OCI-M2 (cell line): ENCODE measurements at regions not wholly inside any gene's neighbourhood (a gene's known extent, or its start where the extent isn't known, plus 50 kb on each side); places are given as distances from the start of the nearest gene placed in this dataset.
"Not testable (repeated sequence)": the region's sequence is repeated elsewhere in the genome, so short reads cannot be mapped to it uniquely, and the experiment has no call there.

Experiments used
- DNase-seq: peaks from one replicate; lab custom pipeline; 2025; ENCODE audit not compliant: unreplicated experiment; lab: John Stamatoyannopoulos, UW

DNA sequence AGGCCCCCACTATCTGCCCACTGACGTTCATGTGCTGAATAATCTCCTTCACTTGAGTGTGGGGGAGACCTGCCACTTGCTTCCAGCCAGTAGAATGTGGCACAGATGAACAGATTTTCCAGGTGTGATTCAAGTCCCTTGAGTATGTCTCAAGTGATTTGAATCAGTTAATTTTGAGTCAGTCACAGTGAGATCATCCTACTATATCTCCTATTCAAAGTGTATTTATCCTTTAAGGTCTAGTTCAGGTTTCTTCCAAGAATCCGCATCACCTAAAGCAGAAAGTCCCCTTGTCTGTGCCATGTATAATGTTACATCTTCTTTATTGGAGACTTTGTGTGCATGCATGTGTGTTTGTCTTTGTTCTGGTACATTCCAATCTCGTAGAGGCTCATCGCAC, 208.3 kb upstream of the DAB2 start:
- no peak for DNase-seq

DNA sequence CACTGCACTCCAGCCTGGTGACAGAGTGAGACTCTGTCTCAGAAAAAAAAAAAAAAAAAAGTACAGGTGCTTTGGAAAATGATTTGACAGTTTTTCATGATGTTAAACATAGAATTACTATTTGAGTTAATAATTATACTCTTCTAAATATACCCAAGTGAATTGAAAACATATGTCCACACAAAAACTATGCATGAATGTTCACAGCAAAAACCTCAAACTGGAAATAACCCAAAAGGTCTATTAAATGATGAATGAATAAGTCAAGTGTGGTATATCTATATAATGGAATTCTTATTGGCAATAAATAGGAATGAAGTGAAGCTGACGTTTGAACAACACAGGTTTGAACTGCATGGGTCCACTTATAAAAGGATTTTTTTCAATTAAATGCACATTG, 207.2 kb upstream of the DAB2 start:
- no peak for DNase-seq

DNA sequence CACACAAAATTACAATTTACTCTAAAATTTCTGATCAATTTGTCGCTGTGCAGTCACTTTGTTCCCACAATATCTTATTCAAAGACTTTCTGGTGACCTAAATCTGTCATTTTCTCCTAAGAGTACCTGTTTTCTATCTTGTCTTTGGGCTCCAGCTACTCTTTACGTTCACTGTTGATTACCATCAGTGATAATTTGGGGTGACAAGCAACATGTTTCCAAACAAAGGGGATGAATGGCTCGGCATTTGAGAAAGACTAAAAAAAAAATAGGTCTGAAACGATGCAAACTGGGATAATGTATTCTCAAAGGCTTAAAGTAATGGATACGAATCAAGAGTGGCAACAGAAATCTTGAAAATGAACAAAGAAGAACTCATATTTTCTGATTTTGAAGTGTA, 205.2 kb upstream of the DAB2 start:
- DNase-seq: no peak

DNA sequence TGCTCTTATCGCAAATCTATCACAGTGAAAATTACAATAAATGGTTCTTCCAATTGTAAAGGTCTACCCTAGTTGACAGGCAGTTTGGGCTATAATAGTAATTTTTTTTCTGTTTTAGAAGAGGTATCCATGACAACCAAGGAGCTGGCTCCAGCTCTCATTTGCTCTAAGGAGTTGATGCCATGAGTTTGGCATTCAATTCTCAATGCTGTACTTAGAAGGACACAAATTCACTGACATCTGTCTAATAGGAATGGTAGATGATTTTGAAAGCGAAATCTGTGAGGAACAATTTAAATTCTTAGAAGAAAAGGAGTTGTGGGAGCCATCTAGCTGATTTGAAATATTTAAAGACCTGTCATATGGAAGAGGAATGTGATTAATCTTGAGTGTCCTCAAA, 203.6 kb upstream of the DAB2 start:
- DNase-seq: no peak

DNA sequence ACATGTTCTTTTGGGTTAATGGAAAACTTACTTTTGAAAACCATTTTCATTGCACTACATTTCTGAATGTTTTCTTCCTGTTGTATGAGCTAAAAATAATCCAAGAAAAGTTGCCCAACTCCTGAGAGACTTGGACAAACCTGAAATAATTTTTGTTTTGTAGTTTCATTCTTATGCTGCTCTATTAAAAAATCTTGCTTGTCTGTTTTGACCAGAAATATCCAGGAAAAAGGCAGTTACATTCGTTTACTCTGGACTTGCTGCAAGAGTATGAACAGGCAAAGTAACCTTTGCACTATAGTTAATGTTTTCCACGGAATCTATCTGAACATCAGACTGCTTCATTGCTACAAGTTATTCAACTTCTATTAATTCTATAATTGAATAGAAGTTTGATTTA, 200.1 kb upstream of the DAB2 start:
- DNase-seq: no peak

DNA sequence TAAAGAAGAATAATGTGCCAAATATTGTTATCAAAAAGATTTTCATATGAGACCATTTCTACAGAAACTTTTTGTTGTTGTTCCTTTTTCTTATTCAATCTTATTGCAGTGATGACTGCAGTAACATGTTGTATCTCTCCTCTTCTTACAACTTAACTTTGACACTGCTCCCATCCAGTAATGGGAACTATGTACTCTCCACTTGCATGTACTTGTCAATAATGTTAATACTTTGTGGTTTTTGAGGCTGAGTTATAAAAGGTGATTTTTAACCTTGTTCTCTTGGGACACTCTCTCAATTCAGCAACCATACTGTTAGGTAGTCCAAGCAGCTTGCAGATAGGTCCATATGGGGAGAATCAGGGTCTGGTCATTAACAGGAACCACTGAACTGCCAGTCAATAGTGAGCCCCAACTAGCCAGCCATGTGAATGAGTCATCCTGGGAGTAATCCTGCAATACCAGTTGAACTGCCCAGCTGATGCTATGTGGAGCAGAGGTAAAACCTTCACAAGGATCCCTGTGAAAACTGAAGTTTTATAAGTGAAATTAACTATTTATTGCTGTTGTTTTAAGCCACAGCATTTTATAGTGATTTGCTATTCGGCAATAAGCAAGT, 199.6 kb upstream of the DAB2 start:
- DNase-seq: no peak

DNA sequence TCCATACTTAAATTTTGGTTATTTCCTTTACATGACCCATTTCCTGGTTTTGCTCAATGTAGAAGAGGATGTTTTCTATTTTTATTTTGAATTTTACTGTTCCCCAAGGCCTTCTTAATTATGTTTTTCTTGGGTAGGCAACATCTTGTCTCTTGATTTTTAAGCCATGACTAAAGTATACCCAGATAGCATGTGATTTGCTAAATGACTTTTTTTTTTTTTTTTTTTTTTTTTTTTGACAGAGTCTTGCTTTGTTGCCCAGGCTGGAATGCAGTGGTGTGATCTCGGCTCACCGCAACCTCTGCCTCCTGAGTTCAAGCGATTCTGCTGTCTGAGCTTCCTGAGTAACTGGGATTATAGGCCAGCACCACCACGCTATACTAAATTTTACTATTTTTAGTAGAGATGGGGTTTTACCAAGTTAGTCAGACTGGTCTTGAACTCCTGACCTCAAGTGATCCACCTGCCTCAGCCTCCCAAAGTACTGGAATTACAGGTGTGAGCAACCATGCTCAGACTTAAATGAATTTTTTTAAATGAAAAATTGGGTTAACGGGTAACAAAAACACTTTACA, 198.6 kb upstream of the DAB2 start:
- no peak for DNase-seq

DNA sequence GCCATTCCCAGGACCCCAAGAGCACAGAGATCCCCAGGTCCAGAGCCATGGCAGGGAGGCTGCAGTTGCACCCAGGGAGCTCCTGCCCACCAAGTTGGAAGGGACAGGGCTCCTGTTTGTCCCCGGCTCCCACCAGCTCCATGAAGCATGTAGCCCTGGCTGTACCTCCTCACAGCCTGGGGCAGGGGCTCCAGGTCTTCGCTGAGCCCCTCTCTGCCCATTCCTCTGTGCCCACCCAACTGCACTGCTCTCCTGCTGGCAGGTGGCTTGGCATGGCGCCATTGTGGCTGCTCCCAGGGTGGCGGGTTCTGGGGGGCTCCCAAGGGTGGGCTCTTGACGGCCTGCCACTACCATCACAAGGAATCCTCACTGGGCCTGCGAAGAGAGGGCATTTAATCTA, 197.5 kb upstream of the DAB2 start:
- no peak for DNase-seq

DNA sequence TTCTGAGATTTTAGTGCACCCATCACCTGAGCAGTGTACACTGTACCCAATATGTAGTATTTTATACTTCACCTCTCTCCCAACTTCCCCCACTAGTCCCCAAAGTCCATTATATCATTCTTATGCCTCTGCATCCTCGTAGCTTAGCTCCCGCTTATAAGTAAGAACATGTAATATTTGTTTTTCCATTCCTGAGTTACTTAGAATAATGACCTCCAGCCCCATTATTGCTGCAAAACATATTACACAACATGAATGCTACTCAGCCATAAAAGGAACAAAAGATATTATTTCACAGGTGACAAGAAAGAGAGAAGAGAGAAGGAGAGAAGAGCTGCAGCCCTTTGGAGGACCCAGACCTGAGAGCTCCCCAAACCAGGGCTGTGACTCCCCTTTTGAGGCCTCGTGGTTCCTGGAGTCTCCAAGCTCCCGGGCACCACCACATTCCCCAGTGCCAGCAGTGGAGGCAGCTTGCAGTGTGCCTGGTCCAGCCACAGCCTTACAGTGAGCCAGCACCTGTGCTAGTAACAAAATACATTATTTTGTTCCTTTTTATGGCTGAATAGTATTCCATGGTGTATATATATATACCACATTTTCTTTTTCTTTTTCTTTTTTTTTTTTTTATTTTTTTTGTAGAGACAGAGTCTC, 194.5 kb upstream of the DAB2 start:
- no peak for DNase-seq

DNA sequence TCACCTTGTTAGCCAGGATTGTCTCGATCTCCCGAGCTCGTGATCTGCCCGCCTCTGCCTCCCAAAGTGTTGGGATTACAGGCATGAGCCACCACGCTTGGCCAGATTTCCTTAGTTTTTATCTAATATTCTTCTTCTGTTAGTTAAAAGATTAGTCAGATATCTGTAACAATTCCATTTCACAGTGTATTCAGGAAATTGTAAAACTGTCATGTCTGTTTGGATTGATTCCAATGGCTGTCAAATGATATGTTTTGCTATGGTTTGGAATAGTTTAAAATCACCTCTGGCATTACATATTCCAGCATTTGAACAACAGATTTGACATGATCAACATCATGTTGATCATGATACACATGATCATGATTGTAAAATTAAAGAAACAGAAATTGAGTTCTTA, 193.6 kb upstream of the DAB2 start:
- DNase-seq: no peak

DNA sequence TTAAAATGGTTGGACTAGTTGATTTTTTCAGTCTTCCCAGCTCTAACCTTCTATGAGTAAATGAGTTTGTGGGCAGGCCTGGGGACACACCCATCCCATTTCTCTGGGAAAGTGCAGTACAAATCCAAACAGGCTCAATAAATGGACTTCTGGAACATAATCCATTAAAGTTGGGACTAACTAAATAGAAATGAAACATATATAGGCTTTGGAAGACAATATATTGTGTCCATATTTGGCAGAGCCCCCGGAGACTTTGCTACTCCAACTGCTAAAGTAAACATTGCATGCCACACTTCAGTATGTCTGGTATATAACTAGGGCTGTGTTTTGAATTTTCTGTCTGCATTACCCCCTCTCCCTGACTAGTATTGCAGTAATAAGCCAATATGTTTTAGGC, 191.4 kb upstream of the DAB2 start:
- no peak for DNase-seq

DNA sequence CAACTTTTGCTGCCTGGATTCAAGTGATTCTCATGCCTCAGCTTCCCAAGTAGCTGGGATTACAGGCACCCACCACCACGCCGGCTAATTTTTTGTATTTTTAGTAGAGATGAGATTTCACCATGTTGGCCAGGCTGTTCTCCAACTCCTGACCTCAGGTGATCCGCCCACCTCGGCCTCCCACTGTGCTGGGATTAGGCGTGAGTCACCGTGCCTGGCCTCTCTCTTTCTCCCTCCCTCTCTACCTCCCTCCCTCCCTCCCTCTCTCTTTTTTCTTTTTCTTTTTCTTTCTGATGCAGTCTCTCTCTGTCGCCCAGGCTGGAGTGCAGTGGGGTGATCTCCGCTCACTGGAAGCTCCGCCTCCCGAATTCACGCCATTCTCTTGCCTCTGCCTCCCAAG, 186.3 kb upstream of the DAB2 start:
- not testable (repeated sequence) for DNase-seq

DNA sequence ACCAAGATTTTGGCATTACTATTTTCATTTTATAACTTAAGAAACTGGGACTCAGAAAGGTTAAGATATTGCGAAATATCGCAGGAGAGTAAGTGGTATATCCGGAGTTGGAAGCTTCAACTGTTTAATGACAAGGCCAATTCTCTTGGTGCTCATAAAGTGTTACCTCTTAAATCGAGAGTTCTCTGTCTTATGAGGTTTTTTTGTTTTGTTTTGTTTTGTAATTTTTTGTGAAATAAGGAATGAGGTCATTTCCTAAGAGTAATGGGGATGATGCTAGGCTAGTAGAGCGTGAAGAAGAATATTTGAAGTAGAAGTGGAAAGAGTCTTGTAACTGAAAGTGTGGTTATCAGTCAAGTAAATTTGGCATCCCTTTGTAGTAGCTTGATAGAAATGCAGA, 183.2 kb upstream of the DAB2 start:
- no peak for DNase-seq

DNA sequence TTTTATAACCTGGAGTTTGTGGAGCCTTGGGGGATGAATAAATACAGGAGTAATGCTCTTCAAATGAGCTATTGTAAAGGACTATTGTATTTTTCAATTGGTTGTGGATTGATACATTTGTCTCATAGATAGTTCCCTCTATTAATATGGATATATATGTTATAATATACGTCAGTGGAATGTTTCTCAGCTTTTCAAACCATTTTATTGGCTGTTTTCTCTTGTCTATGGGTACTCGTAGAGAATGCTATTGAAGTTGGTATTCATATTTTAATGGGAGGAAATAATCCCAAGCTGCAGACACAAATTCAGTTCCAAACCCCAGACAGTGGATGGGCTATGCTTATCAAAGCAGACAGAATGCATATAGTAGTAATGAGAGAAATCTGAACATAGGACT, 181.8 kb upstream of the DAB2 start:
- no peak for DNase-seq

DNA sequence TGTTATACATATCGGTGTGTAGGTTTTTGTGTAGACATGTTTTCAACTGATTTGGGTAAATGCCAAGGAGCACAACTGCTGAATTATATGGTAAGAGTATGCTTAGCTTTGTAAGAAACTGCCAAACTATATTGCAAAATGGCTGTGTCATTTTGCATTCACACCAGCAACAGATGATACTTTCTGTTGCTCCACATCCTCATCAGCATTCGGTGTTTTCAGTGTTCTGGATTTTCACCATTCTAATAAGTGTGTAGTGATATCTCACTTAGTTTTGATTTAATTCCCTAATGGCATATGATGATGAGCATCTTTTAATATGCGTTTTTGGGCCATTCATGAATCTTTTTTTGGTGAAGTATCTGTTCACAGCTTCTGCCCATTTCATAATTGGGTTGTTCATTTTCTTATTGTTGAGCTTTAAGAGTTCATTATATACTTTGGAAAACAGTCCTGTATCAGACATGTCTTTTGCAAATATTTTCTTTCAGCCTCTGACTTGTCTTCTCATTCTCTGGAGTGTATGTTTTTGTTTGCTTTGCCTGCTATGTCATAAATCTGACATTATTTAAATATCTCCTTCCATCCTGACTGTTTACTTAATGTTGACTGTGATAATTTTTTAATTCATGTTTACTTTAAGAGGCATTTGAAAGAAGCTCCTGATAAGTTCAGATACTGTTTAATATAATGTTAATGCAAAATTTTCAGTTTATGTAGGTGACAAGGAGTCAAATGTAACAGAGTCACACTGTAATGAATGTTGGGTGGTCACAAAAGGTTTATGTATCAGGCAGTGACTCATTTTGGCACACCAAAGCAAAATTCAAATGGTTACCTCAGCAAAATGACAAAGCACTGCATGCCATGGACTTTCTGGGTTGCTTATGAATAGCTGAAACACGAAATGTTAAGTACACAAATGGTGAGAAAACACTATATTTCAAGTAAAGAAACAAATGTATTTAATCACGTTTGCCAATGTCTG, 181.1 kb upstream of the DAB2 start:
- no peak for DNase-seq

DNA sequence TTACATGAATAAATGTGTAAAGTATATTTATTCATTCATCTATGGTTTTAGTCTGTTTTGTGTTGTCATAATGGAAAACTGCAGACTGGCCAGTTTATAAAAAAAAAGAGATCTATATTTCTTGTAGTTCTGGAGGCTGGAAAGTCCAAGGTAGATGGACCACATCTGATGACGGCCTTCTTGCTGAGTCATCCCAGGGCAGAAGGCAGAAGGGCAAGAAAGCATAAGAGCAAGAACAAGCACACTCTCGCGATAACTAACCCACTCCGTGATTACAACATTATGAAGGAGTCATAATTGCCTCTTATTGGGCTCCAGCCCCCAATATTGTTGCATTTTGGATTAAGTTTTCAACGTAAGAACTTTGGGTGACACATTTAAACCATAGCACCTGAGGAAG, 180.4 kb upstream of the DAB2 start:
- DNase-seq: no peak

DNA sequence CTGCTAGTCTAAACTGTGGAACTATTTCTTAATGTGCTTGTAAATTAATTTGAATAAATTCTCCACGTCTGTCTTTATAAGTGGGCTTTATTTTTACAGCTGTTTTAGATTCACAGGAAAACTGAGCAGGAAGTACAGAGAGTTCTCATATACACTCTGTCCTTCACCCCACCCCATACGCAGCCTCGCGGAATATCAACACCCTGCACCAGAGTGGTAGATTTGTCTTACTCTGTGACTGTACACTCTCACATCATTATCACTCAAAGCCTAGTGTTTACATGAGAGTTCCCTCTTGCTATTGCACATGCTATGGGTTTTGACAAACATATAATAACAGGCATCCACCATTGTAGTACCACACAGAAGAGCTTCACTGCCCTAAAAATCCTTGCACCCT, 179.7 kb upstream of the DAB2 start:
- no peak for DNase-seq

DNA sequence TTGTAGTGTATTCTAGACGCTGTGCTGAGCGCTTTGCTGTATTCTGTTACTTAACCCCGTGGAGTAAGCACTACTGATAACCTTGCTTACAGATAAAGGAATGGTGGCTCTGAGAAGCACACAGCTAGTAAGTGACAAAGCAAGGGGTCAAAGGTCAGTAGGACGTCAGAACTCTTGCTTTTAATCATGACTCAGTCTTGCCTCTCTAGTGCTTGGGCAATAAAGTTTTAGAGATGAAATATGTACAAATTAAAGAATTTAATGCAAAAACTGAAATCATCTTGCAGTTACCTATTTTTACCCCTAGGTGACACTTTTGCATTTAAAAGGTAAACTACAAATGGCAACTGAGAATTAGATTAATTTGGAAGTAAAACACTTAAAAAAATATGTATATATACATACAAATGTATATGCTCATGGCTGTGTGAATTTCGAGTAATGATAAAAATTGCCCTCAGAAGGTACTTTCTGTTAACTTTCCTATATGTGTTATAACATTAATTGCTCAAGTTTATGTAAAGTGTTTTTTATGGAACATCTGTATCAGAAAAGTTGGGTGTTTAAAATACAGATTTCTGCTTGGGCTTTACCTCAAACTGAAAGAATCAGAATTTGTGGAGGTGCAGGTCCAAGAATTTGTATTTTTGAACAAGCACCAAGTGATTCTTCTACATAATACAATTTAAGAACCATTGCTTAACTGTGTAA, 175.1 kb upstream of the DAB2 start:
- DNase-seq: no peak

DNA sequence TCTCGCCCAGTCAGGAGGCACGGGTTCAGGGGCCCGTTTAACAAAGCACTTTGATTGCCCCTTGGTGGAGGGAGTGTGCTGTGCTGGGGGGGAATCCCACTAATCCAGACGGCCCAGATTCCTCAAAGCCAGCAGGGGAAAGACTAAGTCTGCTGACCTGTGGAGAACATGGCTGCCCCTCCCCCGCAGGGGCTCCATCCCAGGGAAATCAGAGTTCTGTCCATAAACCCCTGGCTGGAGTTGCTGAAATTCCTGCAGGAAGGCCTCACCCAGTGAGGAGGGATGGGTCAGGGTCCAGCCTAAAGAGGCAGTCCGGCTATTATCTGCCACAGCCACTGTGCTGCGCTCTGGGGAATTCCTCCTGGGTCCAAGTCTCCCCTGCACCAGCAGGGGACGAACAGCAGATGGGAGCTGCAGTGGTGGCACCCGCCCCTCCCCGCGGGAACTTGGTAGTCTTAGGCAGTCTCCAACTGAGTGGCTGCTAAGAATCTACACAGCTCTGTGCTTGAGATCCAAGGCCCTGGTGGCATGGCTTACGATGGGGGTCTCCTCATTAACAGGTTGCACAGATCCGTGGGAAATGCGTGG, 174.0 kb upstream of the DAB2 start:
- no peak for DNase-seq

DNA sequence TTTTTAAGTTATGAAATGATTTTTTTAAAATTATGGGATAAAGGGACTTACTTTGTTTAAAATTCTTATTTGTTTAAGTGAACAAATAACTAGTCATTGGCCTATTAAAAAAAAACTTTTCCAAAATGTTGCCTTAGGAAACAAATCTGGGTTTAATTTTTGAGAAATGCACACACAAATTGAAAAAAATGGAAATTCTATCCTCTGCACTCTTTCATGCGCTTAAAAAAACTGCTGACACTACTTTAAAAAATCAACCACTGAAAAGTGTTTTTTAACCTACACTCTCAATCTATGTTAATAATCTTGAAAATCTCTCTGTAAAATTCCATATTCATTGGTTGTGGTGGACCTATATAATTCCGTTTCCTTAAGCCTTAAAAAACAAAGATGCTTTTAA, 163.4 kb upstream of the DAB2 start:
- DNase-seq: no peak

DNA sequence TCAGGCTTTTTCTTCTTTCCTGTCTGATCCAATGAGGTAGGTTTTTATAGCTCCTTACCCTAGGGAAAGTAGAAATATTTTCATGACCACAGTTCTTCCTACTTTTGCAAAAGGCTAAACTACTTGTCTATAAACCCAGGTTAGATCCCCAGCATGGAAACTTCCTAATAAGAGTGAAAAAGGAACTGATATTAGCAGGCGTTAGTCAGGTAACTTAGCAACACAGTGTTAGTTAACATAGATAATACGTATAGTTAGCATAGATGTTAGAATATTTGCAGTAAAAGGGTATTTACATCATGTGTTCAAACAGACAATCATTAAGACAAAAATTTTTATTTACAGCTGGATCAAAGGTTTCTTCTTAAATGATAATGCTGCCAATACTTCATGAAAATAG, 162.9 kb upstream of the DAB2 start:
- DNase-seq: no peak
